Endothelial cell of umbilical vein (primary cell): ENCODE measurements at regions not wholly inside any gene's neighbourhood (a gene's known extent, or its start where the extent isn't known, plus 50 kb on each side); places are given as distances from the start of the nearest gene placed in this dataset.

Source experiments
- BruUV-seq: library from RNA; stranded (reverse); fragments of 400-500 nt; replicated peaks from 2 replicates; lab custom pipeline; 2021; lab: Mats Ljungman, UMichigan
- CTCF ChIA-PET: fragments of 300-600, 350-600 bp; sonication (Branson Sonifier 250); formaldehyde crosslinking; loops from one replicate; lab custom pipeline; 2021; ENCODE audit warnings: antibody characterized with exemption, inconsistent platforms; lab: Charles Lee
- POLR2A ChIA-PET: fragments of 300-600, 350-600 bp; sonication (Branson Sonifier 250); formaldehyde crosslinking; loops from one replicate; lab custom pipeline; 2021; ENCODE audit warnings: antibody characterized with exemption, inconsistent platforms; lab: Charles Lee
- DNase-seq: peaks from one replicate; pipeline ENCODE4 v3.0.0-alpha.2; 2011; ENCODE audit warnings: low read depth, low spot score
- FAIRE-seq: peaks from 2 replicates; lab custom pipeline; 2011; peaks lifted over from hg19 to GRCh38; lab: Jason Lieb, UNC
- H2AFZ ChIP-seq: 2 replicates; pipeline ENCODE4 v1.6.0; 2012; ENCODE audit warnings: low read depth, low read length, control low read depth, inconsistent platforms
- H3K27ac ChIP-seq: 2 replicates; pipeline ENCODE4 v1.5.1; 2011; ENCODE audit warnings: low read depth, mild to moderate bottlenecking, control low read depth, low read length, moderate library complexity; ENCODE audit not compliant: insufficient read depth
- H3K27me3 ChIP-seq, 2 experiments: 2 replicates each; pipeline versions ENCODE4 v1.6.0 to v1.6.1; 2011; ENCODE audit warnings: low read length in 2 of 2, mixed read lengths in 1 of 2; ENCODE audit not compliant: control insufficient read depth in 2 of 2, insufficient read depth in 2 of 2
- H3K36me3 ChIP-seq, 2 experiments: 2 replicates in 1 of 2; 3 replicates in 1 of 2; pipeline ENCODE4 v1.5.1; 2011; ENCODE audit warnings: low read length in 2 of 2, mild to moderate bottlenecking in 1 of 2, moderate library complexity in 1 of 2; ENCODE audit not compliant: control insufficient read depth in 2 of 2, insufficient read depth in 2 of 2; ENCODE audit errors: extremely low read depth in 1 of 2
- H3K4me1 ChIP-seq: 3 replicates; pipeline ENCODE4 v1.5.1; 2011; ENCODE audit warnings: mild to moderate bottlenecking, low read length; ENCODE audit not compliant: control insufficient read depth, insufficient read depth; ENCODE audit errors: extremely low read depth
- H3K4me2 ChIP-seq: 2 replicates; pipeline ENCODE4 v1.6.1; 2011; ENCODE audit warnings: low read length, control low read depth, mixed read lengths; ENCODE audit not compliant: insufficient read depth
- H3K4me3 ChIP-seq, 3 experiments: fragments of 200-600 bp in 1 of 3; sonication (generic), shearing (Covaris generic) in 1 of 3; replicated peaks in 1 of 3; 2 replicates each; pipeline ENCODE4 v1.5.1; 2011 to 2016; ENCODE audit warnings: control low read depth in 3 of 3, low read length in 3 of 3, mild to moderate bottlenecking in 2 of 3, inconsistent platforms in 1 of 3, low read depth in 1 of 3, moderate library complexity in 1 of 3; ENCODE audit not compliant: insufficient read depth in 1 of 3
- H3K79me2 ChIP-seq: 2 replicates; pipeline ENCODE4 v1.6.0; 2012; ENCODE audit warnings: low read length, inconsistent platforms; ENCODE audit not compliant: control insufficient read depth, insufficient read depth
- H3K9ac ChIP-seq: replicated peaks from 2 replicates; pipeline ENCODE3; 2011; ENCODE audit warnings: low read length, control low read depth; ENCODE audit not compliant: insufficient read depth; ENCODE audit errors: extremely low read depth
- H3K9me1 ChIP-seq: replicated peaks from 3 replicates; pipeline ENCODE4 v1.6.0; 2011; ENCODE audit warnings: mild to moderate bottlenecking, low read length; ENCODE audit not compliant: control insufficient read depth, insufficient read depth; ENCODE audit errors: extremely low read depth
- H3K9me3 ChIP-seq: replicated peaks from 2 replicates; pipeline ENCODE4 v1.5.1; 2012; ENCODE audit warnings: low read length, inconsistent platforms; ENCODE audit not compliant: control insufficient read depth, insufficient read depth
- H4K20me1 ChIP-seq: replicated peaks from 2 replicates; pipeline ENCODE3; 2011; ENCODE audit warnings: mild to moderate bottlenecking, low read length; ENCODE audit not compliant: control insufficient read depth, insufficient read depth; ENCODE audit errors: extremely low read depth
- CTCF ChIP-seq, 2 donors: IDR thresholded peaks; 1 replicate in 1 of 2; 2 replicates in 1 of 2; pipeline ENCODE4 v1.5.1; 2011; ENCODE audit warnings: low read length in 2 of 2, mild to moderate bottlenecking in 2 of 2, moderate library complexity in 2 of 2, control low read depth in 1 of 2, inconsistent platforms in 1 of 2, low read depth in 1 of 2; ENCODE audit not compliant: insufficient read depth in 1 of 2; ENCODE audit errors: extremely low read depth in 1 of 2
- EZH2 ChIP-seq: IDR thresholded peaks from 2 replicates; pipeline ENCODE4 v1.6.1; 2012; ENCODE audit warnings: borderline replicate concordance, low read depth, mild to moderate bottlenecking, moderate library complexity, low read length, inconsistent platforms; ENCODE audit not compliant: severe bottlenecking
- FOS ChIP-seq: IDR thresholded peaks from 2 replicates; pipeline ENCODE4 v1.6.1; 2011; ENCODE audit warnings: mild to moderate bottlenecking, low read length, moderate library complexity, borderline replicate concordance; ENCODE audit not compliant: insufficient read depth
- GATA2 ChIP-seq: IDR thresholded peaks from 2 replicates; pipeline ENCODE4 v1.7.0; 2011; ENCODE audit warnings: low read depth, mild to moderate bottlenecking, moderate library complexity, mixed read lengths, low read length; ENCODE audit not compliant: insufficient read length, insufficient read depth
- JUN ChIP-seq: IDR thresholded peaks from 2 replicates; pipeline ENCODE4 v1.6.1; 2011; ENCODE audit warnings: borderline replicate concordance, low read depth; ENCODE audit not compliant: insufficient read length, insufficient read depth
- MAX ChIP-seq: IDR thresholded peaks from 2 replicates; pipeline ENCODE4 v1.6.1; 2011; ENCODE audit not compliant: insufficient read depth, insufficient read length
- MYC ChIP-seq: IDR thresholded peaks from one replicate; pipeline ENCODE4 v1.6.1; 2011; ENCODE audit warnings: mild to moderate bottlenecking, low read depth, low read length
- POLR2A ChIP-seq: IDR thresholded peaks from 2 replicates; pipeline ENCODE4 v1.6.1; 2012; ENCODE audit warnings: low read depth, mild to moderate bottlenecking, control low read depth, low read length
- POLR2AphosphoS5 ChIP-seq: IDR thresholded peaks from 2 replicates; pipeline ENCODE4 v1.6.1; 2012; ENCODE audit warnings: low read depth, mild to moderate bottlenecking, control low read depth, low read length, moderate library complexity; ENCODE audit not compliant: insufficient read depth
- dilution Hi-C: fragments of 300-500 bp; cut with MboI; formaldehyde crosslinking; loops from one replicate; pipeline ENCODE4 v1.15.0; 2019; ENCODE audit warnings: low sequenced_read_pairs; ENCODE audit not compliant: extremely low pct_ligation_motif_present
- intact Hi-C: fragments of 100-400 bp; cut with micrococcal nuclease; formaldehyde crosslinking; loops from one replicate; pipeline ENCODE4 v1.10.0; 2022

GRCh38 chr1:94743862-94744261, 76.3 kb upstream of the SLC44A3 start:
- no peak overlapping the region for H3K27ac ChIP-seq
- H3K27me3 ChIP-seq: no peaks in the 10 kb centered on the region
- H3K9ac ChIP-seq: no peak overlapping the region
- DNase-seq (no peak), FAIRE-seq (no peak)
- H3K9me3 ChIP-seq: no peaks in the 10 kb centered on the region
- no TSS peak for BruUV-seq
- dilution Hi-C loops: no loop called here
- H3K9me1 ChIP-seq: no peaks in the 10 kb centered on the region
- TF ChIP-seq JUN: no peak
- TF ChIP-seq GATA2: no peak
- TF ChIP-seq POLR2AphosphoS5: no peak
- no peak for TF ChIP-seq FOS
- TF ChIP-seq POLR2A: no peak
- no peak for TF ChIP-seq MYC
- no peak for TF ChIP-seq MAX
- TF ChIP-seq CTCF (IDR thresholded peaks at IDR 0.05; ENCODE audit: extremely low read depth in 1 of 2, insufficient read depth in 1 of 2, low read depth in 1 of 2, low read length in 2 of 2): no peak
- TF ChIP-seq EZH2: no peak
- no peak overlapping the region for H3K4me2 ChIP-seq
- CTCF ChIA-PET: interaction anchor here (0.6 to 1.7 kb wide), 4 partner anchors 8 to 267 kb away, joined by 3 to 5 read pairs (median 4); no protein-coding TSS in a partner anchor
- no peak overlapping the region for H2AFZ ChIP-seq
- no peaks in the 10 kb centered on the region for H3K79me2 ChIP-seq
- no peaks in the 10 kb centered on the region for H4K20me1 ChIP-seq
- H3K4me3 ChIP-seq: no peak overlapping the region
- H3K4me1 ChIP-seq: no peaks in the 10 kb centered on the region
- H3K36me3 ChIP-seq: no peaks in the 10 kb centered on the region
- POLR2A ChIA-PET: no interaction called here
- intact Hi-C loops: no loop called here
